Stomach (tissue), 4 donors: ENCODE measurements at regions not wholly inside any gene's neighbourhood (a gene's known extent, or its start where the extent isn't known, plus 50 kb on each side); places are given as distances from the start of the nearest gene placed in this dataset.

Experiments used
- CTCF ChIP-seq, 7 experiments: fragments of 450-650 bp in 4 of 7; fragments of 200-600 bp in 3 of 7; sonication (generic) in 3 of 7; IDR thresholded peaks; one replicate each; pipeline ENCODE4 v1.5.1; 2016 to 2019; ENCODE audit warnings: antibody characterized with exemption in 7 of 7, control low read depth in 2 of 7, mild to moderate bottlenecking in 1 of 7
- EP300 ChIP-seq: sonication (generic); formaldehyde crosslinking; IDR thresholded peaks from one replicate; pipeline ENCODE4 v1.6.1; 2017; ENCODE audit warnings: antibody characterized with exemption
- POLR2A ChIP-seq, 4 donors: fragments of 450-650 bp; IDR thresholded peaks; one replicate each; pipeline ENCODE4 v1.6.1; 2016; ENCODE audit warnings: antibody characterized with exemption in 4 of 4, control low read depth in 2 of 4, mild to moderate bottlenecking in 1 of 4, moderate library complexity in 1 of 4
- POLR2AphosphoS5 ChIP-seq, 3 donors: sonication (generic); formaldehyde crosslinking; IDR thresholded peaks; one replicate each; pipeline ENCODE4 v1.6.1; 2016; ENCODE audit warnings: antibody characterized with exemption in 3 of 3

GRCh38 chr6:112725541-112726085, 378.5 kb downstream of the RFPL4B start:
- TF ChIP-seq CTCF (IDR thresholded peaks at IDR 0.05), result no peak
- TF ChIP-seq POLR2AphosphoS5 (IDR thresholded peaks at IDR 0.05), result no peak
- no peak for TF ChIP-seq EP300
- TF ChIP-seq POLR2A (IDR thresholded peaks at IDR 0.05), result no peak
